GM18909 (cell line): ENCODE measurements at regions not wholly inside any gene's neighbourhood (a gene's known extent, or its start where the extent isn't known, plus 50 kb on each side); places are given as distances from the start of the nearest gene placed in this dataset.
"Not testable (repeated sequence)": the region's sequence is repeated elsewhere in the genome, so short reads cannot be mapped to it uniquely, and the experiment has no call there.

Experiments used
- ATAC-seq: cut with Tn5 transposase; IDR thresholded peaks from one replicate; pipeline ENCODE4 v1.9.1; 2021; ENCODE audit warnings: mild to moderate bottlenecking; ENCODE audit not compliant: unreplicated experiment, poor library complexity

- ATAC-seq, result no peak
Measured at GRCh38 chr3:89533275-89533674, 425.9 kb downstream of the EPHA3 start.

DNA sequence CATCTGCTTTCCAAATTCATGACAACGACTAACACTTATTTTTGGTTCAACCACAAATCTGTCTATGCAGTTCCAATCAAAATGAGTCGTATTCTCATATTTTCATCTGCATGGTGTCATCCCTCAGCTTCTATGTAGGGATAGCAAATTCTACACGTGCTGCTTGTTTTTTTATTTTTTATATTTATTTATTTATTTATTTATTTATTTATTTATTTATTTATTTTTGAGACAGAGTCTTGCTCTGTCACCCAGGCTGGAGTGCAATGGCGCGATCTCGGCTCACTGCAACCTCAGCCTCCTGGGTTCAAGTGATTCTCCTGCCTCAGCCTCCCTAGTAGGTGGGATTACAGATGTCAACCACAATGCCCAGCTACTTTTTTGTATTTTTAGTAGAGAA lies 447.2 kb downstream of the EPHA3 start:
- ATAC-seq, result not testable (repeated sequence)

DNA sequence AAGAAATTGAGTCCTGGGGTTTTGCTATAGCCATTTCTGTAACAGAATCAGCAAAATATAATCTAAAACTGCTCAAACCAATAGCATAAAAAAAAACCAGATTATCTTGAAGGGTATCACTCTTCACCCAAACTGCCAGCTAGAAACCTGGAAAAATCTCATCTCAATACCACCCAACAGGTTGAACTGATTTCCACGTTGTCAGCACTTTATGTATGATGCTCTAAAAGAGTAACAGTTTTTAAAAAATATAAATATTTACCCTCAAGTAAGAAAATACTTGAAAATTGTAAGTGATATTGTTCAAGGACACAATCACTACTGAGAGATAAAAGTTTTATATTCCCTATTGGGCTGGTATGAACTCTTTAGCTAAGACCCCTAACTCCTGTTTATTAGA lies 451.3 kb downstream of the EPHA3 start:
- no peak for ATAC-seq

GRCh38 chr3:89560568-89560967 lies 453.1 kb downstream of the EPHA3 start:
- no peak for ATAC-seq

DNA sequence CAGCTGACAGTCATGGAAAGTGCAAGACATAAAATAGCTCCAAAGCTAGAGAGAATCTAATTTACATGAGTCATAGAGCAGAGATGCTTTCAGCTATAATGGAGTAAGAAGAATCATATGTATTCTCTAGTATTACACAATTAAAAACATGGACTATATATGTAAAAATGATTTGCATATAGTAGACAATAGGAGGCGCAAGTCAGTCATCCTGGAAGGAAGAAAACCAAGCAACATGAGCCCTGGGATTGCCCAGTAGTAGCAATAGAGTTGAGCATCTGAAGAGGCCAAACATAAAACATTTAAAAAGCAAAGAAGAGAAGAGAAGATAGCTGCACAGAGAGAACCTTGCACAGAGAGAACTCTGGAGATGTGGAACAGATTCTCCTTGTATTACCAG lies 455.0 kb downstream of the EPHA3 start:
- no peak for ATAC-seq

DNA sequence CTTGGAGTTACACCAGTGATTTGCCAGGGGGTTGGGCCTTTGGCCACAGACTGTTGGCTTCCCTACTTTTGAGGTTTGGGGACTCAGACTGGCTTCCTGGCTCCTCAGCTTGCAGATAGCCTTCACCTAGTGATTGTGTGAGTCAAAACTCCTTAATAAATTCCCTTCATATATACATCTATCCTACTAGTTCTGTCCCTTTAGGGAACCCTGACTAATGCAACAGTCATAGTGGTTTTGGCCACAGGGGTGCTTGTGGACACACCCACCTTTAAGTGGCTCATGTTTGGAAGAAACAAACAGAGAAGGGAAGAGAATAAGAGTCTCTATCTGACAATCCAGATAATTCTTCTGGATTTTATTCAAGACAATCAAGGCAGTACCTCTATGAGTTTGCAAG lies 457.7 kb downstream of the EPHA3 start:
- ATAC-seq, result no peak

DNA sequence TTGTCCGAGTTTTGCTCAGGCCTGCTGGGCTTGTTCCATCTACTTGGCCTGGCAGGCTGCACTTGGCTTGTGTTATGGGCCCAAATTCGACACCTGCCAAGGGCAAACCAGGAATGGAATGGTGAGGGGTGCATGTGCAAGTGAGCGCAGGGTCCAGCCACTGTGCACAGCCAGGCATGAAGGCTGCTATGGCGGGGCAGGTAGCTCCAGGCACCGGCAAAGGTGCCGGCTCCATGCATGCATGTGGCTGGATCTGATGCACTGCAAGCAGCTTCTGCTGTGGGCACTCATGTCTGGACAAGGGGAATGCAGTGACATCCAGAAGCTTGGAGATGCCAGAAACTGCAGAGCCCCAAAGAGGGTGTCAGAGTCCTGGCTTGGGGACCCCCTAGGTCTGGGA lies 463.0 kb downstream of the EPHA3 start:
- ATAC-seq, result no peak

DNA sequence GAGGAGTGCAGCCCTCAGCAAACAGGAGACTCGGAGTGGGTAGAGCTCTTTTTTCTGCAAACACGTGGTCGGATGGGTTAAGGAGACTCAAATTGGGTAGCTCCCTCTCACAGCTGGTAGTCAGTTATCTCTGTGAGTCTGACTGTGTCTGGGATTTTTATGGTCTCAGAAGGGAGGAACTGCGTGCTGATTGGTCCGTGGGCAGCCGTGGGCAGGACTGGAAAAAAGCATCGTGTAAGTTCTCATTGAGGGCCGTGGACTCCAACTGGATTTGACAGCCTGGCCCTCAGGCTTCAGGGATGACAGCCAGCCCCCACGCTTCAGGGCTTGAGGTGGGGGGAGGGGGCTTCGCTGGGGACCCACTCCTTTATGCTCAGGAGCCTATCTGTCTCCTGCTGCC lies 463.9 kb downstream of the EPHA3 start:
- no peak for ATAC-seq

DNA sequence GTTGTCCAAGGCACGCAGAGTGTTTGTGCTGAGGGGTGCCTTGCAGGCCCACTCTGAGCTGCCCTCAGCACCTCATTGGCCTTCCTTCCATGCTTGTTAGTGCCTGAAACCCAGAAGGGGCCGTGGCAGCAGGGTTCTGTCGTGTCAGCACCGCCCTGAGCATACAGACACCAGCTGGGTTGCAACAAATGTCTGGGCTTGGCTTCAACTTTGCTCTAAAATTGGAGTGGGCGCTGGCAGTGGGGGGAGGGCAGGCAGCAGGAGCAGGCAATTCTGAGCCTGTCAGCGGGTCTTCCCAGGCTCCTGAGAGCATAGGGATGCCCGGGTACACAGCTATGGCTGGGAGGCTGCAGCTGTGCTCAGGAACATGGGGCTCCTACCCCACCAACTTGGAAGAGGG lies 464.3 kb downstream of the EPHA3 start:
- ATAC-seq, result no peak

- ATAC-seq, result no peak
Measured at GRCh38 chr3:89572261-89572660, 464.8 kb downstream of the EPHA3 start.

DNA sequence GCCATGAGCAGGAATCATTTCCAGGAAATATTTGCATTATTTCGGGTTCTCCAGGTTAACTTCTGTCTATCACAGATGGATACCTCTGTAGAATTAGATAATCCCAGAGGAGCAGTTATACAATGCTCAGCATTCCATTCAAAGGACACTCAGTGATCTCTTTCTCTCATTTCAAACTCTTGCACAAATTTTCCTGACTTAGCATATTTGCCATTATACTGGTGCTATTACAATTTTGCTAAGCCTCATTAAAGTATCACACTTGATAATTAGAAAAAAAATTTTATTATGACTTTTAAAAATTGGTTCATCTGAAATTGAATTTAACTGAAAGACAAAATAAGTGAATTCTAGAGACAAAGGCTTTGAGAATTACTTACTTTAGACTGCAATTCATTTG lies 469.0 kb downstream of the EPHA3 start:
- ATAC-seq, result no peak

DNA sequence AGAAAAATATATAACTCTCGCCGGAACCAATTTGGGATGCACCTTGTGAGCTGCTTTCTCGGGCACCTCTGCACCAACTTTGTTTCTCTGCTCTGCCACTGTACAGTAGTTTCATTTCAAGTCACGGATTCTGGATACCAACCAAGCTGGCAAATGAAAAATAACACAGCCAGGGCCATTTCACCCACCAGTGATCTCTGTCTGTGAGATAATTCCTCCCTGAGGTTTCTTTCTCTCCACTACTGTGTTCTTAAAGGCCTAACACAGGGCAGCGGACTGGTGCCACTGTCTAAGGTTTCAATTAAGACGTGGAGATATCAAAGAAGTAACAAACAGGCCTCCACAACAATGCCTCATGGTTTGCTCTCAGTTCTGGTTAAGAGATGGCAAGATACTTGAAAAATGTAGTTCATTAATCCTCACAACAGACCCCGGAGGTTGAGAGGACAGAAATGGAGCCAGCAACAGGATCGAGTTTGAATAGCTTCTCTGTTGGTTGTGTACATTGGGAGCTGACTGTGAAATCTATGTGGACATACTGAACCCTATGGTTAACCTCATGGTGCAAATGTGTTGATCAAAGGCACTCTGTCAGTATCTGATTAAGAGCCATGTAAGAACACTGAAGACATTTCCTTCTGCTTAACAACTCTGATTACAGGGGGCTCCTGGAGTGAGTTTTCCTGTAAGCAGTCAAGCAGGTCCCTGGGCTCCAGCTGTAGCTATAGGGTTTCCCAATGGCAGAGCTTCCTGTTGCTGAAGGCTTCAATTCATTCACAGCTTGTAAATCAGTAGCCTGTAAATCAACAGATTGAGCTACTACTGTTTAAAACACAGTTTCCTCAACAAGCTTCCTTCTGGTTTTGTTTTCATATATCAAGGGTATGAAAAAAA lies 470.5 kb downstream of the EPHA3 start:
- ATAC-seq, result no peak

DNA sequence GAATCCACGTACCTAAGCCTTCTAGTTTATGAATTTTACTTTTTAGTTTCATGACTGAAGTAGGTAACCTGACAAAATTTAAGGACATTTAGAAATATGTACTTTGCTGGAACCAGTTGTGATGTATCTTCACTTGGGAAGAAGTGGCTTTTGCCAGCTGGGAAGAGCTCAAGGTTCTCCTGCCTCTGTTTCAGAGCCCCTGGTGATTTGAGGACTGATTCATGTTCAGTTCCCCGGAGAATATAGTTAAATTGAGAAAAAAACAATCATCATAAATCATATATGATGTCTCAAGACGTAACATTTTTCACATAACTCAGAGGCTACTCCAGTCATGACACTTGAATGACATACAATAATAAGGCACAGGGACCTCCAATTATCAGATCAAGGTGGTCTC lies 473.4 kb downstream of the EPHA3 start:
- no peak for ATAC-seq

DNA sequence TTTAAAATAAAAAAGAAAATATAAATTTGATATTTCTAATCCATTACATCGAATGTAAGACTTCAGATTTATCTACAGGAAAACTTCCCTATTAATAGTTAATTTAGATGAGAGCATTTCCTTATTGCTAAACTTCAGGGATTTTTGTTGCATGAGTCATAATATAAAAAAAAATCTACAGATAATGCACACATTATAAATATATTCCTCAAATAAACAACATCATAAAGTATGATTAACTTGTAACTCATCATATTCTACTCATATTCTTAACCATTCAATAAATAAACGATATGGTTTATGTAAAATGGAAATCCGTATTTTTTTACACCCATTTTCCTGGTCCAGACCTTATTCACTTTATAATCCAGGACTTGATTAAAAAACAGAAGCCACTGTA lies 477.0 kb downstream of the EPHA3 start:
- ATAC-seq, result no peak

DNA sequence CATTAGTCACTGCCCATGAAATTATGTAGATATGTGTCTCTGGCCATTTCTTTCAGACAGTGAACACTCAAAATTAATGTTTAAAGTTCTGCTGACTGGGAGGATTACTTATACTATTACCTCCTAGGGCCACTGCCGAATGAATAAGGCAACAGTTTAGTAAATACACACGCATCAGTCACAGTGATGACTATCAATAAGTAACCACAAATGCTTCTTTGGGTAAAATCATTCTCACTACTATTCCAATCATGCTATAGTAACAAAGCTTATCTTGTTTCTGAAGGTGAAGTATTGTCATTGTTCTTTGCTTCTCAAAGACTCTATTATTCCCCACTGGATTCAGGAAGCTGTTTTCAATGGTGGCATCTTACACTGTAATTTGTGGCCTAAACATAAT lies 478.8 kb downstream of the EPHA3 start:
- ATAC-seq, result no peak

- ATAC-seq, result no peak
Measured at GRCh38 chr3:89586676-89587075, 479.3 kb downstream of the EPHA3 start.

- no peak for ATAC-seq
Measured at GRCh38 chr3:89606151-89606550, 498.7 kb downstream of the EPHA3 start.

GRCh38 chr3:89612027-89612426 lies 504.6 kb downstream of the EPHA3 start:
- no peak for ATAC-seq

DNA sequence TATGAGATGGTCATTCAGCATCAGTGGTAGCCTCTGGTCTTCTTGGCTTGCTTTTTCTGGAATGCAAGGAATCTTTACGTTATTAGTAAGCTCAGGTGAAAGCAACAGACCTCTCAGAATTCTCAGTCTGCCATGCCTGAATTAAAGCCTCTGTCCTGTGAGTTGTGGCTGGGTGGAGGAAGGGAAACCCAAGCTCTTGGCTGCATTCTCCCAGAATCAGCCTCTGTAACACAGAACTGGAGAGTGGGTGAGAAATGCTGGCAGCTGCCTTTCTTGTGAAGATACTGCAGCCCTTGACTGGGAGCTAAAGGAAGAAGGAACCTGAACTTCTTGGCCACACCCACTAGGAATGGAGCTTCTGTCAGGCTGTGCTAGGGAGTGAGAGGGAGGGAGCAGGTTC lies 505.8 kb downstream of the EPHA3 start:
- ATAC-seq, result no peak

- no peak for ATAC-seq
Measured at GRCh38 chr3:89617706-89618105, 510.3 kb downstream of the EPHA3 start.

DNA sequence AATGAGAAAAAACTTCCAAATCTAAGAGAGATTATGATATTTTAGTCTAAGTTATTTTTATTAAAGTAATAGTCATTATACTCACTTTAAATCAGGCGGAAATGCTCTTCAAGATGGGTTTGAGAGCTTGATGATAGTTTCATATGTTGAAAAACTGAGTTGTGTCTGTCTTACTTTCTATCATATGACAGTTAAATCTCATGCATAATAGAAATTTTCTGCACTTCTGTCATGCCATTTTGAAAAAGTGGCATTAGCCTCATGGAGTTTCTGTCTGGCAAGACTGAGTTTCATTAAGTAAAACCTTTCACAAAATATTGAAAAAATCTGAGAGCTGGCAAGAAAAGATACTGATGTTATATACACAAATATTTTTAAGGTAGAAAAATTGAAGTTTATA lies 511.8 kb downstream of the EPHA3 start:
- no peak for ATAC-seq

DNA sequence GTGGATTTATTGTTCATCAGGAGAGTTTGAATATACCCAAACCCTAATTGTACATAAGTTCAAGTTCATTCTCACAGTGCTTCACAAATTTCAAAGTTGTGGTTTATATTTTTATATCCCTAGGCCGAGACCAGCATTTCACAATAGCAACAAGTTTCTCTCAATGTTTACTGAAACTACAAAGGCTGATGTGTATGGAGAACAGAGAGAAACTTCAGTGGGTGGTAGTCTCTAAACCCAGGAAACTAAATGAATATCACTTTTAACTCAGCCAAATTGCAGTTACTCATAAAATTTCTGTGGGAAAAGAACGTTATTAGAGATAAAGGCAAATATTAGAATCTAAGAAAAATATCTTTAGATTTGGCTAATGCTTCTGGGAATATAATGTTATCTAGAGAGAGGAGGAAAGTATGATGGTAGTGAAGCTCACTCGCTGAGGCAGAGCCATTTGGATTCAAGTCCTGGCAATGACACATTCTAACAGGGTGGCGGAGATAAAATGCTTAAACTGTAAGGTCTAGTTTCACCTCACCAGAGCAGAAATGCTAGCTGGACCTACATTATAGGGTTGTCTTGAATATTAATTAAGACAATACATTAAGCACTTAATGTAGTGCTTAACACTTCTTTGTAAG lies 514.8 kb downstream of the EPHA3 start:
- ATAC-seq, result no peak
